B cell (primary cell): ENCODE measurements at regions not wholly inside any gene's neighbourhood (a gene's known extent, or its start where the extent isn't known, plus 50 kb on each side); places are given as distances from the start of the nearest gene placed in this dataset.

Source experiments
- ATAC-seq: fragments of 200-7000 bp; cut with Tn5 transposase; one replicate; pipeline ENCODE4 v1.10.0; 2021; ENCODE audit warnings: low read depth, mild to moderate bottlenecking, moderate number of reproducible peaks, moderate library complexity
- CTCF ChIA-PET: fragments of 350-600 bp; sonication (Branson Sonifier 250); formaldehyde crosslinking; loops from one replicate; lab custom pipeline; 2021; ENCODE audit warnings: antibody characterized with exemption, inconsistent platforms; lab: Charles Lee
- POLR2A ChIA-PET: fragments of 350-600 bp; sonication (Branson Sonifier 250); formaldehyde crosslinking; loops from one replicate; lab custom pipeline; 2021; ENCODE audit warnings: antibody characterized with exemption; lab: Charles Lee
- DNase-seq: peaks from one replicate; pipeline ENCODE4 v3.0.0; 2013
- H2AFZ ChIP-seq: 2 replicates; pipeline ENCODE4 v1.6.1; 2012; ENCODE audit warnings: mild to moderate bottlenecking, low read depth, low read length; ENCODE audit not compliant: insufficient read depth, poor library complexity, severe bottlenecking
- H3K27ac ChIP-seq, 2 donors: 1 replicate in 1 of 2; 2 replicates in 1 of 2; pipeline ENCODE4 v1.5.1; 2012 to 2013; ENCODE audit warnings: low read length in 2 of 2, mild to moderate bottlenecking in 2 of 2, moderate library complexity in 1 of 2
- H3K27me3 ChIP-seq, 4 experiments: fragments of 200-600 bp in 1 of 4; sonication (generic) in 1 of 4; replicated peaks in 1 of 4; 1 replicate in 2 of 4; 2 replicates in 2 of 4; pipeline versions ENCODE4 v1.6.1 to v1.7.0; 2013 to 2016; ENCODE audit warnings: low read length in 3 of 4, mild to moderate bottlenecking in 2 of 4, mixed read lengths in 1 of 4, moderate library complexity in 1 of 4; ENCODE audit not compliant: insufficient read depth in 4 of 4, control insufficient read depth in 3 of 4; ENCODE audit errors: control extremely low read depth in 1 of 4
- H3K36me3 ChIP-seq, 2 experiments: replicated peaks in 1 of 2; 1 replicate in 1 of 2; 2 replicates in 1 of 2; pipeline versions ENCODE4 v1.6.1 to v1.7.1; 2013; ENCODE audit warnings: low read length in 1 of 2; ENCODE audit not compliant: insufficient read depth in 2 of 2, control insufficient read depth in 1 of 2; ENCODE audit errors: control extremely low read depth in 1 of 2, extremely low read depth in 1 of 2
- H3K4me1 ChIP-seq, 2 donors: fragments of 200-600 bp in 1 of 2; sonication (generic) in 1 of 2; 1 replicate in 1 of 2; 2 replicates in 1 of 2; pipeline versions ENCODE4 v1.5.1 to v1.6.1; 2013 to 2017; ENCODE audit warnings: low read length in 2 of 2; ENCODE audit not compliant: control insufficient read depth in 2 of 2, insufficient read depth in 2 of 2
- H3K4me2 ChIP-seq: replicated peaks from 2 replicates; pipeline ENCODE3; 2012; ENCODE audit warnings: mild to moderate bottlenecking, low read depth, low read length; ENCODE audit not compliant: poor library complexity, severe bottlenecking
- H3K4me3 ChIP-seq, 5 experiments: fragments of 200-600 bp in 1 of 5; sonication (generic) in 1 of 5; 1 replicate in 3 of 5; 2 replicates in 2 of 5; pipeline versions ENCODE4 v1.5.1 to v1.7.0; 2011 to 2016; ENCODE audit warnings: low read length in 4 of 5, mild to moderate bottlenecking in 4 of 5, low read depth in 2 of 5, control low read depth in 1 of 5, moderate library complexity in 1 of 5; ENCODE audit not compliant: insufficient read depth in 1 of 5; ENCODE audit errors: control extremely low read depth in 1 of 5, extremely low read depth in 1 of 5
- H3K79me2 ChIP-seq: fragments of 200-600 bp; sonication (generic); one replicate; pipeline ENCODE4 v1.6.0; 2016; ENCODE audit warnings: low read length; ENCODE audit not compliant: control insufficient read depth, insufficient read depth
- H3K9ac ChIP-seq: fragments of 200-600 bp; sonication (generic); 2 replicates; pipeline ENCODE4 v1.6.1; 2017; ENCODE audit warnings: mild to moderate bottlenecking, low read length, moderate library complexity
- H3K9me3 ChIP-seq, 3 donors: one replicate each; pipeline versions ENCODE4 v1.6.1 to v1.7.1; 2013; ENCODE audit warnings: low read length in 2 of 3; ENCODE audit not compliant: control insufficient read depth in 2 of 3, insufficient read depth in 1 of 3; ENCODE audit errors: control extremely low read depth in 1 of 3
- H4K20me1 ChIP-seq: 2 replicates; pipeline ENCODE4 v1.6.0; 2012; ENCODE audit warnings: mild to moderate bottlenecking, low read length; ENCODE audit not compliant: insufficient read depth, control insufficient read depth, poor library complexity, severe bottlenecking
- H3K27ac Mint-ChIP-seq: one replicate; pipeline ENCODE4 v1.8.0; 2021; ENCODE audit warnings: mixed read lengths
- H3K27me3 Mint-ChIP-seq: one replicate; pipeline ENCODE4 v1.8.0; 2021; ENCODE audit warnings: mixed read lengths
- H3K4me1 Mint-ChIP-seq: one replicate; pipeline ENCODE4 v1.8.0; 2021; ENCODE audit warnings: mixed read lengths
- H3K4me3 Mint-ChIP-seq: one replicate; pipeline ENCODE4 v1.8.0; 2021; ENCODE audit warnings: mixed read lengths
- H3K9me3 Mint-ChIP-seq: one replicate; pipeline ENCODE4 v1.8.0; 2022; ENCODE audit warnings: mixed read lengths; ENCODE audit not compliant: insufficient read depth
- EZH2 ChIP-seq: IDR thresholded peaks from 2 replicates; pipeline ENCODE4 v1.6.1; 2012; ENCODE audit warnings: borderline replicate concordance, low read depth, mild to moderate bottlenecking, moderate library complexity, low read length; ENCODE audit not compliant: insufficient read depth, poor library complexity, severe bottlenecking
- WGBS: methylation state at CpG from one replicate; pipeline ENCODE4 v1.1.5; 2013; ENCODE audit warnings: missing lambda C conversion rate; ENCODE audit not compliant: insufficient coverage; 5-methylcytosine and 5-hydroxymethylcytosine counted together
- intact Hi-C: fragments of 100-400 bp; cut with micrococcal nuclease; formaldehyde crosslinking; loops from one replicate; pipeline ENCODE4 v1.10.0; 2022
- TF ChIP-seq, protein P1 (sequence below): fragments of 200-600 bp; IDR thresholded peaks from one replicate; pipeline ENCODE4 v1.8.0; 2022; ENCODE audit warnings: antibody characterized with exemption, mild to moderate bottlenecking

DNA sequence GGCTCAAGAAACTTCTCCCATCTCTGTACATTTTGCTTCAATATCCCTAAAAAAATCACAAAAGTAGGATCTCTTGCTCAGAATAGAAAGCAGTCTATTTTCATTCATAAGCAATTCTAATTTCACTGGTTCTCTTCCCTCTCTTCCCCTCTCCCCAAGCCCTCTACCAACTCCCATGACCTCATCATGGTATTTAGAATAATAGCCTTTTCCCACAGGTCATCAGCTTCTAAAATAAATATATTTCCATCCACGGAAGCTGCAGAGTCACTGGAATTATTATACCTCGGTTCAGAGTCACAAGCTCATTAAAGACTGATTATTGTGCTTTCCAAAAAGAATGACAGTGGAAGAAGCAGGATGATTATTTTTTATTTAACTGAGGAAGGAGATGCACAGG, 84.2 kb upstream of the ADRA1B start:
- H3K9me3 ChIP-seq = no peaks in the 10 kb centered on the region
- no peaks in the 10 kb centered on the region for H3K79me2 ChIP-seq
- WGBS = 67% methylated on average over 1 of the region's 2 CpGs
- ChIA-PET CTCF (no interaction called here), POLR2A (no interaction called here)
- H3K27ac ChIP-seq = no peak overlapping the region
- no peaks in the 10 kb centered on the region for H3K9me3 Mint-ChIP-seq
- no peak overlapping the region for H3K27ac Mint-ChIP-seq
- H3K27me3 ChIP-seq = peaks cover 0 to 4% (median 0%) of the 10 kb centered on the region in 4 experiments
- intact Hi-C loops = no loop called here
- H3K4me2 ChIP-seq = no peak overlapping the region
- no peak overlapping the region for H3K4me3 Mint-ChIP-seq
- H3K4me1 ChIP-seq = peaks cover 0 to 6% of the 10 kb centered on the region in 2 donors
- no peaks in the 10 kb centered on the region for H3K36me3 ChIP-seq
- H2AFZ ChIP-seq = no peak overlapping the region
- H3K4me1 Mint-ChIP-seq = peaks cover 11% of the 10 kb centered on the region
- H4K20me1 ChIP-seq = no peaks in the 10 kb centered on the region
- H3K4me3 ChIP-seq = no peak overlapping the region
- no peak for ATAC-seq
- H3K9ac ChIP-seq = no peak overlapping the region
- H3K27me3 Mint-ChIP-seq = peaks cover 6% of the 10 kb centered on the region
- DNase-seq = no peak
- TF ChIP-seq EZH2 = no peak
- TF ChIP-seq, protein P1, sequence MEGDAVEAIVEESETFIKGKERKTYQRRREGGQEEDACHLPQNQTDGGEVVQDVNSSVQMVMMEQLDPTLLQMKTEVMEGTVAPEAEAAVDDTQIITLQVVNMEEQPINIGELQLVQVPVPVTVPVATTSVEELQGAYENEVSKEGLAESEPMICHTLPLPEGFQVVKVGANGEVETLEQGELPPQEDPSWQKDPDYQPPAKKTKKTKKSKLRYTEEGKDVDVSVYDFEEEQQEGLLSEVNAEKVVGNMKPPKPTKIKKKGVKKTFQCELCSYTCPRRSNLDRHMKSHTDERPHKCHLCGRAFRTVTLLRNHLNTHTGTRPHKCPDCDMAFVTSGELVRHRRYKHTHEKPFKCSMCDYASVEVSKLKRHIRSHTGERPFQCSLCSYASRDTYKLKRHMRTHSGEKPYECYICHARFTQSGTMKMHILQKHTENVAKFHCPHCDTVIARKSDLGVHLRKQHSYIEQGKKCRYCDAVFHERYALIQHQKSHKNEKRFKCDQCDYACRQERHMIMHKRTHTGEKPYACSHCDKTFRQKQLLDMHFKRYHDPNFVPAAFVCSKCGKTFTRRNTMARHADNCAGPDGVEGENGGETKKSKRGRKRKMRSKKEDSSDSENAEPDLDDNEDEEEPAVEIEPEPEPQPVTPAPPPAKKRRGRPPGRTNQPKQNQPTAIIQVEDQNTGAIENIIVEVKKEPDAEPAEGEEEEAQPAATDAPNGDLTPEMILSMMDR = no peak

DNA sequence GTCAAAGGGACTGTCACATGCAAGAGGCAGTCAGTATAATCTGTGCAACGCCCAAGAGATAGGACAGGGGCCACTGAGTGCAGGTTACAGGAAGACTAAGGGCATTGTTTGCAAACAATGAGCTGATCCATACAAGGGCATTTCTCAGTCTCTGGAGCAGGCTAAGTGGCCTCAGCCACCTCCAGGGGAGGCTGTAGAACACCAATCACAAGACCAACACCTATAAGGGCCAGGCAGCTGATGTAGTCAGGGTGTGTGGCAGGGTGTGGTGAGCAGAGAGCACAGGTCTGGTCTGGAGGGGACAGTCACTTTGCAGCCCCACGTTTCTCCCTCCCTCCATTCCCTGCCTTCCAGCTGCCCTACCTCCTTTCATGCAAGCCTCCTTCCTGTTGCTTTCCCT, 83.2 kb upstream of the ADRA1B start:
- 100% methylated on average over 1 of the region's 2 CpGs for WGBS
- peaks cover 9% of the 10 kb centered on the region for H3K4me1 Mint-ChIP-seq

More for the DNA sequence above, 83.2 kb upstream of the ADRA1B start:
- Mint-ChIP-seq H3K27ac (no peak overlapping the region), H3K9me3 (no peaks in the 10 kb centered on the region), H3K27me3 (peaks cover 6% of the 10 kb centered on the region), H3K4me3 (no peak overlapping the region)
- Histone ChIP-seq H3K4me3 (no peak overlapping the region), H3K4me2 (no peak overlapping the region), H4K20me1 (no peaks in the 10 kb centered on the region), H3K9me3 (no peaks in the 10 kb centered on the region), H3K4me1 (peaks cover 0 to 6% of the 10 kb centered on the region in 2 donors), H3K9ac (no peak overlapping the region), H3K27me3 (peaks cover 0 to 4% (median under 1%) of the 10 kb centered on the region in 4 experiments), H2AFZ (no peak overlapping the region), H3K79me2 (no peaks in the 10 kb centered on the region), H3K36me3 (no peaks in the 10 kb centered on the region), H3K27ac (no peak overlapping the region)
- no peak for TF ChIP-seq EZH2
- TF ChIP-seq, protein P1 = no peak
- POLR2A ChIA-PET = no interaction called here
- no peak for DNase-seq
- CTCF ChIA-PET = no interaction called here
- intact Hi-C loops = no loop called here
- ATAC-seq = no peak
